ENCODE measurements at regions not wholly inside any gene's neighbourhood (a gene's known extent, or its start where the extent isn't known, plus 50 kb on each side); places are given as distances from the start of the nearest gene placed in this dataset.
"Not testable (repeated sequence)": the region's sequence is repeated elsewhere in the genome, so short reads cannot be mapped to it uniquely, and the experiment has no call there.

DNA sequence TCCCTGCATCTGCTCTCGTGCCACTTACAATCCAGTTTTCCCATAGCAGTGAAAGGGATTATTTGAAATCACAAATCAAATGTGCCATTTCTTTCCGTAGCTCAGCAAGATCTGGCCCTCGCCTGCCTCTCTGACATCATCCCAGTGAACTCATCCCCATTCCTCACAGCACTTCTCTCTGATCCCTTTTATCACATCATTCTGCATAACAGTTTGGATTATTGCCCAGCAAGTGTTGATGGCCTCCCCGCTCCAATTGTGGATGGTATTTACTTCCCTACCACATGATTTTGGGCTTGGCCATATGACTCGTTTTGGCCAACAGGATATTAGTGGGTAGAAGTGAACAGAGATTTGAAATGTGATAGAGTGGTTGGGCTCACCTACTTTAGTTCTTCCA lies 185.0 kb downstream of the NPIPA7 start:
- DNase-seq = not testable (repeated sequence)

GRCh38 chr16:16565326-16565725 lies 186.4 kb downstream of the NPIPA7 start:
- DNase-seq = not testable (repeated sequence)

DNA sequence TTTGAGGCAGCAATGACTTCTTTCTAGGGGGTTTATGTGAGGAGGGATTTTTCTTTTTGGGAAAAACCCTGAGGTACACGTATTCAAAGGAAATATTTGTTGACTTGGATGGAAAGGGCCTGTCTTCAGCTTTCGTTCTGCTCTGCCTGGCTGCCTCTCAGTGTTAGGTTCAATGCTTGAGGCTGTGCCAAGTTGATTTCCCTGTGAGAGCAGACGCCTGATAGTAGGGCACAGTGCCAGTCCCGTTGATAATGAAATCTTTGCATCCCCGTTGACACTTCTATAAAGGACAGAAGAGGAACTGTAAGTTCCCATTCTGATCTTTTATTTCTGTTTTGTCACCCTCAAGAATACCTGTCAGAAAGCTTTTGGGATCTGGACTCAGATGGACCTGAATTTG lies 191.1 kb downstream of the NPIPA7 start:
- DNase-seq = not testable (repeated sequence)

- DNase-seq = not testable (repeated sequence)
These were observed 191.9 kb downstream of the NPIPA7 start for GRCh38 chr16:16570874-16571273.

GRCh38 chr16:16572130-16572774 lies 193.3 kb downstream of the NPIPA7 start:
- not testable (repeated sequence) for DNase-seq

GRCh38 chr16:16577062-16577461 lies 198.1 kb downstream of the NPIPA7 start:
- DNase-seq = peak; percentile 80

DNA sequence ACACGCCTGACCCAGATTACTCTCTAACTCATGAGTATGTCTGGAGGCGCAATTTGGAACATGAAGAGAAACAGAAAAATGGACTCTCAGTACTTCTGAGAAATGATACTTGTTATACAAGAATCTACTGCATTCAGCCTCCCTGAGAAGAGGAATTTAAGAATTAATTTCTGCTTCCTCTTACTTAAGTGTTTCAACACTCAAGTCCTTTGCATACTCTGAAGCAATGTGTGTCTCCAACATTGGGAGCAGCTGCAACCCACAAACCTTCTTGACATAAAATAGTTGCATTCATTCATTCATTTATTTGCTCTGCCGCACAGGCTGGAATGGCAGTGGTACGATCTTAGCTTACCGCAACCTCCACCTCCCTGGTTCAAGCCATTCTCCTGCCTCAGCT lies 199.8 kb downstream of the NPIPA7 start:
- no peak for DNase-seq

GRCh38 chr16:16582916-16583315 lies 204.0 kb downstream of the NPIPA7 start:
- not testable (repeated sequence) for DNase-seq

GRCh38 chr16:16586073-16586651 lies 207.2 kb downstream of the NPIPA7 start:
- DNase-seq = peak; percentile 72

DNA sequence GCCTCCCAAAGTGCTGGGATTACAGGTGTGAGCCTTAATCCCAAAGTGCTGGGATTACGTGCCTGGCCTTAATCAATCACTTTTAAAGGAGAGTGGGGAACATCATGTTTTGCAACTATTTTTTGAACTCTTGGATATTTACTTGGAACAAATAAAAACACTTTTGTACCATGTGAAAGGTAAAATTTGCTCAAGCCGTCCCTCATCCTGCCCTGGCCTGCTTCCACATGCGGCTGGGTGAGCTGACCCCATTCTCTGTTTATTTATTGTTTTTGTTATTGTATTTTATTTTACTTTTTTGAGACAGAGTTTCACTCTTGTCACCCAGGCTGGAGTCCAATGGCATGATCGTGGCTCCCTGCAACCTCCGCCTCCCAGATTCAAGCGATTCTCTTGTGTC lies 208.0 kb downstream of the NPIPA7 start:
- DNase-seq = not testable (repeated sequence)

DNA sequence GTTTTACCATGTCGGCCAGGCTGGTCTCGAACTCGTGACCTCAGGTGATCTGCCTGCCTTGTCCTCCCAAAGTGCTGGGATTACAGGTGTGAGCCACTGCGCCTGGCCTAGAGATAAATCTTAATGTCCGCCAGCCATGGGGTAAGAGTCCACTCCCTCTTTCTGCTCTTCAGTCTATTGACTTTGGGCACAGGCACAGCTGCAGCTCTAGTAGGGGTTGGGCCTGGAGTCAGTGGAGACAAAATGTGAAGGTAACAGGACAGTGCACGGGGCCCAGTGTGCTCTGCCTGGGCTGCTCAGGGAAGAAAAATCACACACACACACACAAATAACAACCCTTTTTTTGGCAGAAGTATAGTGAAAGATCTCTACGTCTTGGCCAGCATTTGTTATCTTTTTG lies 209.5 kb downstream of the NPIPA7 start:
- DNase-seq = not testable (repeated sequence)

- DNase-seq = not testable (repeated sequence)
These were observed 211.8 kb downstream of the NPIPA7 start for GRCh38 chr16:16590654-16591318.

- DNase-seq = peak; percentile 60
These were observed 214.4 kb downstream of the NPIPA7 start for GRCh38 chr16:16593156-16593863.

GRCh38 chr16:16595029-16595718 lies 216.2 kb downstream of the NPIPA7 start:
- DNase-seq = not testable (repeated sequence)

- DNase-seq = not testable (repeated sequence)
These were observed 222.3 kb downstream of the NPIPA7 start for GRCh38 chr16:16601239-16601638.

DNA sequence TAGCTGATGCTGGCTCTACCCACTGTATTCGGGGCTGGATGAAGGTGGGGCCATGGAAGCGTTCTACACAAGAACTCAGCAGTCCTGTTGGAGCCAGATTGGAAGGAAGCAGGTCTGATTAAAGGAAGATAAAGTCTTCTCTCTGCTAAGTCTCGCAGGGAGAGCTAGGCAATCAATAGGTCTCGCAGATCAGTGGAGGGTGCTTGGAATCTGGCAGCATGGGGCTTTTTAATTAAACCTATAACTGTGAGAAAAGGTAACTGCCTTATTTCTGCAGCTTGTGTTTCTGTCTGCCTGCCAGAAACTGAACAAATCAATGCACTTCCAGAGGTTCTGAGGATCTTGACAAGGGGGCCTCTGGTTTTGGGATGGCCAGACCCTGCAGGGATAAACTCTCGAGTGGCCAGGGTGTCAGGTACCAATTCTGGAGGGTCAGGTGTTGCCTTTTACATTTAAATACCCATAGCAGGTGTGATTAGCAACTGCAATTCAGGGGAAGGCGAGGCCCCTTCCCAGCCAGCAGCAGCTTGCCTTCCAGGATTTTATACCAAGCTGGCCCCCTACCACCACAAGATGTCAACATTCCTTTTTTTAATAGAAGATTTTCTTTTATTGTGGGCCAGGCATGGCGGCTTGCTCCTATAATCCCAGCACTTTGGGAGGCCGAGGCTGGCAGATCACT lies 228.6 kb downstream of the NPIPA7 start:
- not testable (repeated sequence) for DNase-seq

DNA sequence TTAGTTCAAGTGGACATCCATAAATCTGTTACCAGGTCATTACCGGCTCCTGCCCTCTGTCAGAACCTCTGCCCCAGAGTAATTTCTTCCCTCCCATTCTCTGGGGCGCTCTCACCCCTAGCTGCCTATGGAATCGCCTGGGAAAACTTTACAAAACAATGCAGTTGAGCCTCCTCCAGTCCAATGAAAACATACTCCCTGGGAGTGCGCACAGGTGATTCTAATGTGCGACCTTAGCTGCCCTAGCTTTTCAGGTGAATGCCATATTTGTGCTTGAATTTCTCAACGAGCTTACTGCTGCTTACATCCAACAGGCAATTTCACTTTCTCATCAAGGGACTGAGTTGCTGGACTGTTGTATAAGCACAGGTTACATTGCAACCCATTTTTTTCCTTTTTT lies 230.7 kb downstream of the NPIPA7 start:
- DNase-seq = not testable (repeated sequence)

DNA sequence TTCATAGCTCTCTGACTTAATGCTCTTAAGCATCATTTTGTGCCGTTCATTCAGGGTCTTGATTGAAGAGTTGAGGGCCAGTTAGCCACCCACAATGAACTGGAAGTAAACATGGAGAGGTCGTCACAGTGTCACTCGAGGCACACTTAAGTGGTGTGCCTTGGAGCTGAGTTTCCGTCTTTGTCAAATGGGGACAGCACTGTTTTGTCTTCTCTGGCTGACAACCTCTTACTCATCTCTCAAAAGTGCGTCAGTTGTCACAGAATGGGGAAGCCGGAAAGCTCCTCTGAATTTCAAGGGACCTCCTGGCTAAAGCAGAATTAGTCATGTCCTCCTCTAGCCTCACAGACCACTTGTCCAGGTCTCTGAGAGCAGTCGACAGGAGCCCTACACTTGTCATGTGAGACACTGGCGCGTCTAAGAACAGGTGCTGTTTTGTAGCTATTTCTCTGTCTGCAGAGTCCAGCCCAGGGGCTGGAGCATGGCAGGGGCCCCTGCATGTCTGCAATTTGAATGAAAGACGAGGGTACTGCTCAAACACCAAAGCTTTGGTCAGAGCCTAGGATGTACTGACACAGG lies 231.5 kb downstream of the NPIPA7 start:
- not testable (repeated sequence) for DNase-seq

DNA sequence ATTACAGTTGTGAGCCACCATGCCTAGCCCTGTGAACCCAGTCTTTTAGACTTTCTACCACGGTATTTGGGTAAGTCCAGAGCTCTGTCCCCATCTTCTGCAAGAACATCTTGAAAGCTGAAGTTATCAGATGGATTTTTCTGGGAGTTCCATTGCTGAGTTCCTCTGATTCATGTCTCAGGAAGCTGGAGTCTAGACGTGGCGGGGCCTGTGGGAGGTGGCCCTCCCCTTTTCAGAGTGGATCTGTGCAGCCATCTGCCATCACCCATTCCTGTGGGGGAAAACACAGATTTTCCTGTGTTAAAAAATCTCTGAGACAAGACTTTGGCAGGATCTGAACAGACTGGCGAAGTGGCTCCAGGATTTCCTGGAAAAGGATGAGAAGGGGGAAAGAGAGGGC lies 234.3 kb downstream of the NPIPA7 start:
- not testable (repeated sequence) for DNase-seq

- DNase-seq = not testable (repeated sequence)
These were observed 235.5 kb downstream of the NPIPA7 start for GRCh38 chr16:16614484-16614883.

GRCh38 chr16:16618963-16619465 lies 240.1 kb downstream of the NPIPA7 start:
- not testable (repeated sequence) for DNase-seq

- DNase-seq = not testable (repeated sequence)
These were observed 245.4 kb downstream of the NPIPA7 start for GRCh38 chr16:16624367-16624766.

All from NCI-H82 (cell line).